ENCODE measurements at regions not wholly inside any gene's neighbourhood (a gene's known extent, or its start where the extent isn't known, plus 50 kb on each side); places are given as distances from the start of the nearest gene placed in this dataset.

- CTCF ChIA-PET: no interaction called here
- no peak for FAIRE-seq
- BruUV-seq (replicated peaks): no TSS peak
Observed at GRCh38 chr6:112441607-112442006, 94.5 kb downstream of the RFPL4B start.

More at GRCh38 chr6:112441607-112442006, 94.5 kb downstream of the RFPL4B start:
- H3K27me3 ChIP-seq (ENCODE audit: control insufficient read depth in 2 of 2, insufficient read depth in 2 of 2, low read length in 2 of 2): no peaks in the 10 kb centered on the region
- TF ChIP-seq EZH2 (IDR thresholded peaks at IDR 0.05; ENCODE audit: borderline replicate concordance, low read depth, low read length, severe bottlenecking) (no peak), POLR2AphosphoS5 (IDR thresholded peaks at IDR 0.05; ENCODE audit: insufficient read depth, low read depth, low read length) (no peak), MYC (IDR thresholded peaks at IDR 0.05; ENCODE audit: low read depth, low read length) (no peak), POLR2A (IDR thresholded peaks at IDR 0.05; ENCODE audit: low read depth, low read length) (no peak), GATA2 (IDR thresholded peaks at IDR 0.05; ENCODE audit: insufficient read depth, insufficient read length, low read depth, low read length) (no peak), FOS (IDR thresholded peaks at IDR 0.05; ENCODE audit: borderline replicate concordance, insufficient read depth, low read length) (no peak), MAX (IDR thresholded peaks at IDR 0.05; ENCODE audit: insufficient read depth, insufficient read length) (no peak), JUN (IDR thresholded peaks at IDR 0.05; ENCODE audit: borderline replicate concordance, insufficient read depth, insufficient read length, low read depth) (no peak), CTCF (IDR thresholded peaks at IDR 0.05; ENCODE audit: extremely low read depth in 1 of 2, insufficient read depth in 1 of 2, low read depth in 1 of 2, low read length in 2 of 2) (no peak)
- dilution Hi-C loops (cut with MboI; ENCODE audit: extremely low pct_ligation_motif_present, low sequenced_read_pairs) (no loop called here), intact Hi-C loops (cut with micrococcal nuclease) (no loop called here)
- no peak overlapping the region for H2AFZ ChIP-seq (ENCODE audit: low read depth, low read length)
- no peaks in the 10 kb centered on the region for H3K79me2 ChIP-seq (ENCODE audit: control insufficient read depth, insufficient read depth, low read length)
- no peaks in the 10 kb centered on the region for H3K36me3 ChIP-seq (ENCODE audit: control insufficient read depth in 2 of 2, extremely low read depth in 1 of 2, insufficient read depth in 2 of 2, low read length in 2 of 2)
- DNase-seq (ENCODE audit: low read depth, low spot score): no peak
- no peaks in the 10 kb centered on the region for H3K9me3 ChIP-seq (replicated peaks; ENCODE audit: control insufficient read depth, insufficient read depth, low read length)
- H4K20me1 ChIP-seq (replicated peaks; ENCODE audit: control insufficient read depth, extremely low read depth, insufficient read depth, low read length): no peaks in the 10 kb centered on the region
- no peak overlapping the region for H3K9ac ChIP-seq (replicated peaks; ENCODE audit: extremely low read depth, insufficient read depth, low read length)
- no peak overlapping the region for H3K4me2 ChIP-seq (ENCODE audit: insufficient read depth, low read length)
- POLR2A ChIA-PET: no interaction called here
- no peaks in the 10 kb centered on the region for H3K9me1 ChIP-seq (replicated peaks; ENCODE audit: control insufficient read depth, extremely low read depth, insufficient read depth, low read length)
- no peaks in the 10 kb centered on the region for H3K4me1 ChIP-seq (ENCODE audit: control insufficient read depth, extremely low read depth, insufficient read depth, low read length)
- H3K27ac ChIP-seq (ENCODE audit: insufficient read depth, low read depth, low read length): no peak overlapping the region
- no peak overlapping the region for H3K4me3 ChIP-seq (replicated peaks in 1 of 3; ENCODE audit: insufficient read depth in 1 of 3, low read depth in 1 of 3, low read length in 3 of 3)

All from endothelial cell of umbilical vein (primary cell).